CD4-positive, alpha-beta T cell (primary cell): ENCODE measurements at regions not wholly inside any gene's neighbourhood (a gene's known extent, or its start where the extent isn't known, plus 50 kb on each side); places are given as distances from the start of the nearest gene placed in this dataset.

Experiments used
- ATAC-seq: fragments of 200-7000 bp; cut with Tn5 transposase; one replicate; pipeline ENCODE4 v1.10.0; 2022; ENCODE audit warnings: mild to moderate bottlenecking; ENCODE audit not compliant: poor library complexity
- CTCF ChIA-PET: fragments of 350-600 bp; sonication (Branson Sonifier 250); formaldehyde crosslinking; loops from one replicate; lab custom pipeline; 2021; ENCODE audit warnings: antibody characterized with exemption, inconsistent platforms; lab: Charles Lee
- POLR2A ChIA-PET: fragments of 350-600 bp; sonication (Branson Sonifier 250); formaldehyde crosslinking; loops from one replicate; lab custom pipeline; 2021; ENCODE audit warnings: antibody characterized with exemption, inconsistent platforms; lab: Charles Lee
- DNase-seq, 14 experiments: peaks; one replicate each; pipeline ENCODE4 v3.0.0-alpha.2; 2013 to 2020; ENCODE audit warnings: mixed read lengths in 2 of 14
- H3K27ac ChIP-seq, 2 donors: one replicate each; pipeline versions ENCODE4 v1.5.1 to v1.7.0; 2013; ENCODE audit warnings: low read length in 2 of 2, low read depth in 1 of 2, mild to moderate bottlenecking in 1 of 2
- H3K27me3 ChIP-seq, 2 experiments: 1 replicate in 1 of 2; 2 replicates in 1 of 2; pipeline versions ENCODE4 v1.6.1 to v1.7.0; 2013; ENCODE audit warnings: low read length in 2 of 2, control low read depth in 1 of 2, mild to moderate bottlenecking in 1 of 2, moderate library complexity in 1 of 2; ENCODE audit not compliant: insufficient read depth in 2 of 2, control insufficient read depth in 1 of 2
- H3K36me3 ChIP-seq: one replicate; pipeline ENCODE4 v1.6.1; 2013; ENCODE audit warnings: low read length, control low read depth; ENCODE audit not compliant: insufficient read depth
- H3K4me1 ChIP-seq: one replicate; pipeline ENCODE4 v1.6.1; 2013; ENCODE audit warnings: low read length, control low read depth; ENCODE audit not compliant: insufficient read depth
- H3K4me3 ChIP-seq: one replicate; pipeline ENCODE4 v1.5.1; 2013; ENCODE audit warnings: mild to moderate bottlenecking, low read length, moderate library complexity
- H3K9me3 ChIP-seq, 2 experiments: 1 replicate in 1 of 2; 2 replicates in 1 of 2; pipeline versions ENCODE4 v1.6.1 to v1.7.0; 2013; ENCODE audit warnings: low read length in 2 of 2, mild to moderate bottlenecking in 2 of 2, control low read depth in 1 of 2, moderate library complexity in 1 of 2; ENCODE audit not compliant: control insufficient read depth in 1 of 2, insufficient read depth in 1 of 2
- H3K27ac Mint-ChIP-seq: one replicate; pipeline ENCODE4 v1.8.0; 2020; ENCODE audit warnings: mixed read lengths
- H3K27me3 Mint-ChIP-seq: one replicate; pipeline ENCODE4 v1.8.0; 2021; ENCODE audit warnings: mixed read lengths
- H3K36me3 Mint-ChIP-seq: one replicate; pipeline ENCODE4 v1.8.0; 2021; ENCODE audit warnings: low read depth, mixed read lengths
- H3K4me1 Mint-ChIP-seq: one replicate; pipeline ENCODE4 v1.8.0; 2021; ENCODE audit warnings: low read depth, mixed read lengths
- H3K4me3 Mint-ChIP-seq: one replicate; pipeline ENCODE4 v1.8.0; 2020; ENCODE audit warnings: mild to moderate bottlenecking, mixed read lengths
- H3K9me3 Mint-ChIP-seq: one replicate; pipeline ENCODE4 v1.8.0; 2020; ENCODE audit warnings: mixed read lengths
- intact Hi-C, 2 experiments: fragments of 100-400 bp; cut with DNase I in 1 of 2; cut with micrococcal nuclease in 1 of 2; formaldehyde crosslinking; loops; one replicate each; pipeline versions ENCODE4 v1.15.1 to v1.9.0; 2023 to 2025; cut with DNase I, micrococcal nuclease
- TF ChIP-seq, protein P1 (sequence below): fragments of 200-600 bp; IDR thresholded peaks from one replicate; pipeline ENCODE4 v1.8.0; 2022; ENCODE audit warnings: antibody characterized with exemption, mild to moderate bottlenecking

DNA sequence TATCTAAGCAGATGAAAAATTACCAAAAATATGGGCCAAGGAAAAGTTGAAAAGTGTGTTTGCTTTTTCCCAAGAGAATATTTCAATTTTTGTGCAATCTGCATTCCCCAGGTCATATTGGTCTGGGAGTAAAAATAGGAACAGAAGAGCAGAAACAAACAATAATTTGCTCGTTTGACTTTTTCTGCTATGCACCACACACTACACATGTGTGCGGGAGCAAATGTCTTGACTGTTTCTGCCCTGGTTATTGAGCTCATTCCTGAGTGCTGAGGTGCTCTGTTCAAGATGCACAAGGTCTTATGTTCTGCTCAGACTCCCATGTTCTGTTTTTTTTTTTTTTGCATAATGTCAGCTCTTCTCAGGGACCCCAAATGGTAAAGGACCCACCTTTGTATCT lies 298.0 kb upstream of the MME start:
- H3K27ac ChIP-seq, result no peak overlapping the region
- Mint-ChIP-seq H3K27ac (no peak overlapping the region), H3K27me3 (no peaks in the 10 kb centered on the region), H3K4me3 (no peak overlapping the region), H3K4me1 (no peaks in the 10 kb centered on the region), H3K9me3 (no peaks in the 10 kb centered on the region), H3K36me3 (no peaks in the 10 kb centered on the region)
- no peaks in the 10 kb centered on the region for H3K9me3 ChIP-seq
- intact Hi-C loops, result no loop called here
- DNase-seq, result no peak
- H3K27me3 ChIP-seq, result no peaks in the 10 kb centered on the region
- POLR2A ChIA-PET, result no interaction called here
- no peaks in the 10 kb centered on the region for H3K4me1 ChIP-seq
- no peaks in the 10 kb centered on the region for H3K36me3 ChIP-seq
- CTCF ChIA-PET, result no interaction called here
- TF ChIP-seq, protein P1, sequence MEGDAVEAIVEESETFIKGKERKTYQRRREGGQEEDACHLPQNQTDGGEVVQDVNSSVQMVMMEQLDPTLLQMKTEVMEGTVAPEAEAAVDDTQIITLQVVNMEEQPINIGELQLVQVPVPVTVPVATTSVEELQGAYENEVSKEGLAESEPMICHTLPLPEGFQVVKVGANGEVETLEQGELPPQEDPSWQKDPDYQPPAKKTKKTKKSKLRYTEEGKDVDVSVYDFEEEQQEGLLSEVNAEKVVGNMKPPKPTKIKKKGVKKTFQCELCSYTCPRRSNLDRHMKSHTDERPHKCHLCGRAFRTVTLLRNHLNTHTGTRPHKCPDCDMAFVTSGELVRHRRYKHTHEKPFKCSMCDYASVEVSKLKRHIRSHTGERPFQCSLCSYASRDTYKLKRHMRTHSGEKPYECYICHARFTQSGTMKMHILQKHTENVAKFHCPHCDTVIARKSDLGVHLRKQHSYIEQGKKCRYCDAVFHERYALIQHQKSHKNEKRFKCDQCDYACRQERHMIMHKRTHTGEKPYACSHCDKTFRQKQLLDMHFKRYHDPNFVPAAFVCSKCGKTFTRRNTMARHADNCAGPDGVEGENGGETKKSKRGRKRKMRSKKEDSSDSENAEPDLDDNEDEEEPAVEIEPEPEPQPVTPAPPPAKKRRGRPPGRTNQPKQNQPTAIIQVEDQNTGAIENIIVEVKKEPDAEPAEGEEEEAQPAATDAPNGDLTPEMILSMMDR, result no peak
- ATAC-seq, result no peak
- H3K4me3 ChIP-seq, result no peak overlapping the region

DNA sequence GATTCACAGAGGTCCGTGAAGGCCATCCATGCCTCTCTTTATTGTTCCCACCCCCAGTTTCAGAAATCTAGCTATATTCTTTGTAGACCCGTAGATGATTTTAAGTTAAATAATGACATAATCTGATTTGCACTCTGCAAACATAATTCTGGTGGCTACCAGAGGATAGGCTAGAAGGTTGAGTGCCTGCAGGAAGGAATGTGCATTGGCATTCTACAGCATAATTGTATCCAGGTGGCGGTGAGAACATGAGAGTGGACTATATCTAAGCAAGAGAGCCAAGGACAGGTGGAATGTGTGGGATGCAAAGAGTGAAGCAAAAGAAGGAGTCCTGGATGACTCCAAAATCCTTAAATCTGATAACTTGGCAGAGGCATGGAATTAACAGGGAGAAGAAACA lies 298.5 kb upstream of the MME start:
- Mint-ChIP-seq H3K4me3 (no peak overlapping the region), H3K4me1 (no peaks in the 10 kb centered on the region), H3K27me3 (no peaks in the 10 kb centered on the region), H3K36me3 (no peaks in the 10 kb centered on the region), H3K9me3 (no peaks in the 10 kb centered on the region), H3K27ac (no peak overlapping the region)
- Histone ChIP-seq H3K9me3 (no peaks in the 10 kb centered on the region), H3K36me3 (no peaks in the 10 kb centered on the region), H3K4me1 (no peaks in the 10 kb centered on the region), H3K27me3 (no peaks in the 10 kb centered on the region), H3K4me3 (no peak overlapping the region), H3K27ac (no peak overlapping the region)
- CTCF ChIA-PET, result no interaction called here
- no peak for ATAC-seq
- POLR2A ChIA-PET, result no interaction called here
- no peak for DNase-seq
- TF ChIP-seq, protein P1, result no peak
- intact Hi-C loops, result no loop called here

DNA sequence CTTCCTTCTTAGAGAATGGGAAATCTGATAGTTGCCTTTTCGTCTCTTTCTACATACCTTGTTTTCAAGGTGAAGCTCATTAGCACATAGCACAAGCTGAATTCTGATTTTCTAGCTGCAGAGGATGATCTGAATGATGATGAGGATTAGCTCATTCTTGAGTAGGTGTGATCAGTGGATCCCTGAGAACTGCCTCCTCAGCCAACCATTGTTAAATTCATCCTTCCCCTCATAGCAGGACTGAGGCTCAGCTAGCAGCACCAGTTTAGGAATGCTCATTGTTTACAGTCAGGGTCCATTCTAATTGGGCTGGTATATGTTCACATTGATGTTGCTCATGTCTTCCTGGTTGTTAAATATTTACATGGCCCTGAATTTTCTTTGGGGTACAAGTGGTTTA lies 299.9 kb upstream of the MME start:
- Histone ChIP-seq H3K27ac (no peak overlapping the region), H3K4me3 (no peak overlapping the region), H3K36me3 (no peaks in the 10 kb centered on the region), H3K27me3 (no peaks in the 10 kb centered on the region), H3K9me3 (no peaks in the 10 kb centered on the region), H3K4me1 (no peaks in the 10 kb centered on the region)
- Mint-ChIP-seq H3K4me3 (no peak overlapping the region), H3K27me3 (no peaks in the 10 kb centered on the region), H3K9me3 (no peaks in the 10 kb centered on the region), H3K27ac (no peak overlapping the region), H3K4me1 (no peaks in the 10 kb centered on the region), H3K36me3 (no peaks in the 10 kb centered on the region)
- ChIA-PET CTCF (no interaction called here), POLR2A (no interaction called here)
- DNase-seq, result no peak
- intact Hi-C loops, result no loop called here
- TF ChIP-seq, protein P1, result no peak
- ATAC-seq, result no peak
